ENCODE measurements at regions not wholly inside any gene's neighbourhood (a gene's known extent, or its start where the extent isn't known, plus 50 kb on each side); places are given as distances from the start of the nearest gene placed in this dataset.

- TF ChIP-seq POLR2A (IDR thresholded peaks at IDR 0.05; ENCODE audit: extremely low read depth, insufficient read length) (no peak), CTCF (IDR thresholded peaks at IDR 0.05; ENCODE audit: low read depth, low read length) (no peak), MAX (IDR thresholded peaks at IDR 0.05; ENCODE audit: low read depth, low read length) (no peak), MYC (IDR thresholded peaks at IDR 0.05; ENCODE audit: low read depth, low read length) (no peak)
These were observed 321.3 kb downstream of the EPB41L4A start for GRCh38 chr5:112097768-112098167.
